ENCODE measurements at regions not wholly inside any gene's neighbourhood (a gene's known extent, or its start where the extent isn't known, plus 50 kb on each side); places are given as distances from the start of the nearest gene placed in this dataset.

DNA sequence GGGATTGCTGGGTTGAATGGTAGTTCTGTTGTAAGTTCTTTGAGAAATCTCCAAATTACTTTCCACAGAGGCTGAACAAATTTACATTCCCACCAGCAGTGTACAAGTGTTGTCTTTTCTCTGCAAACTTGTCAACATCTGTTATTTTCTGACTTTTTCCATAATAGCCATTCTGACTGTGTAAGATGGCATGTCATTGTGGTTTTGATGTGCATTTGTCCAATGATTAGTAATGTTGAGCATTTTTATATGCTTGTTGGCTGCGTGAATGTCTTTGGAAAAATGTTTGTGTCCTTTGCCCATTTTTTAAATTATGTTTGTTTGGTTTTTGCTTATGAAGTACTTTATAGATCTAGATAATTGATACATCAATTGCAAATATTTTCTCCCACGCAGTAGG is 1025.0 kb downstream of the JRKL start:
- WGBS (ENCODE audit: insufficient coverage): no CpG with 5 or more reads among the region's 2 CpGs
- POLR2A ChIA-PET: no interaction called here

DNA sequence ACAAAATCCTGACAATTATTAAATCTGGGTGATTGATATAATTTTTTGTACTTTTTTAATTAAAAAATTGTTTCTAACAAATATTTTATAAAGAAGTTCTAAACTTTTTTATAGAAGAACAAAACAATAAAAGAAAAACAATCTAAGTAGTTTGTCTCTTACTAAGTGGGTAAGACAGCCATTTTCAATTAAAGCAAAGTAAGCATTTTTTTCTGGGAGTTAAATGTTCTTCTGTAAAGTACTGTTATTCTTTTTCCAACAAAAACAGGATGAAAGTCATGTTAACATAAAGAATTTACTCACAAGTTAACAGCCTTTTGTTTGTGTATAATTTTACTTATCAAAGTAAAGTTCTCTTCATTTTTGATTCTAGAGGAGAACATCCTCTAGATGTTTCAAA is 1029.9 kb downstream of the JRKL start:
- Histone ChIP-seq H3K27ac (ENCODE audit: insufficient read depth in 1 of 2, low read depth in 1 of 2, low read length in 2 of 2, poor library complexity in 1 of 2, severe bottlenecking in 2 of 2) (no peak overlapping the region), H3K27me3 (replicated peaks in 2 of 5; ENCODE audit: control insufficient read depth in 4 of 5, insufficient read depth in 5 of 5, low read length in 4 of 5) (no peaks in the 10 kb centered on the region), H3K4me3 (ENCODE audit: control insufficient read depth in 1 of 7, extremely low read depth in 1 of 7, insufficient read depth in 4 of 7, low read depth in 2 of 7, low read length in 6 of 7) (no peak overlapping the region), H3K4me1 (ENCODE audit: control extremely low read depth in 1 of 4, control insufficient read depth in 4 of 4, insufficient read depth in 4 of 4, low read length in 3 of 4) (no peaks in the 10 kb centered on the region), H3K9me3 (ENCODE audit: control extremely low read depth in 1 of 5, control insufficient read depth in 4 of 5, insufficient read depth in 2 of 5, low read depth in 1 of 5, low read length in 4 of 5) (no peaks in the 10 kb centered on the region), H3K36me3 (ENCODE audit: control insufficient read depth in 4 of 4, insufficient read depth in 4 of 4, low read length in 3 of 4) (no peaks in the 10 kb centered on the region)
- POLR2A ChIA-PET: no interaction called here
- DNase-seq: no peak
- CTCF ChIA-PET: no interaction called here

More for the DNA sequence above, 1025.0 kb downstream of the JRKL start:
- Histone ChIP-seq H3K9me3 (ENCODE audit: control extremely low read depth in 1 of 5, control insufficient read depth in 4 of 5, insufficient read depth in 2 of 5, low read depth in 1 of 5, low read length in 4 of 5) (peaks cover 0 to 3% (median 2%) of the 10 kb centered on the region in 5 experiments), H3K4me3 (ENCODE audit: control insufficient read depth in 1 of 7, extremely low read depth in 1 of 7, insufficient read depth in 4 of 7, low read depth in 2 of 7, low read length in 6 of 7) (no peak overlapping the region), H3K27ac (ENCODE audit: insufficient read depth in 1 of 2, low read depth in 1 of 2, low read length in 2 of 2, poor library complexity in 1 of 2, severe bottlenecking in 2 of 2) (no peak overlapping the region), H3K4me1 (ENCODE audit: control extremely low read depth in 1 of 4, control insufficient read depth in 4 of 4, insufficient read depth in 4 of 4, low read length in 3 of 4) (no peaks in the 10 kb centered on the region), H3K36me3 (ENCODE audit: control insufficient read depth in 4 of 4, insufficient read depth in 4 of 4, low read length in 3 of 4) (no peaks in the 10 kb centered on the region), H3K27me3 (replicated peaks in 2 of 5; ENCODE audit: control insufficient read depth in 4 of 5, insufficient read depth in 5 of 5, low read length in 4 of 5) (no peaks in the 10 kb centered on the region)
- CTCF ChIA-PET: no interaction called here
- no peak for DNase-seq

DNA sequence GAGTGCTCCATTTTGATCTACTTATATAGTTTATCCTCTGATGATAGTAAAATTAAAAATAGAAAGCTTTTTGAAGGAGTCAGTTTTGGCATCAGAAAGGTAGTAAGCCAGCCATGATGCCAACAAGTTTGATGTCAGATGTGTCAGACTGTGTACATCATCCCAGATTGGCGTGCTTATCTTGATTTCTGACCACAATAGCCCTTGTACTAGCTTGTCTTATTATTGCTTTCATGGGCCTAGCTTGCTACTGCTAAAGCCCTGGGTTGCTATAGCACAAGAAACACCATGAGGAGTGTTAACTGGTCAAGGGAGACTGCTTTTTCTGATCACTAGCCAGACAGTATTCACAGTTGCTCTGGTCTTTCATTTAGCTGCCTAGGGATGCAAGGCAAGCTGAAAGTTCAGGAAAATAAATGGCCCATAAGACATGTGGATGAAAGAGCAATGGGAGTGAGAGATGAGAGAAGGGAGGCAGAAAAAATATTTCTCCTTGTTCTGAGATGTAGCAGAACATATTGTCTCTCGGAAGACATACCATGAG is 1038.5 kb downstream of the JRKL start:
- no peak overlapping the region for H3K27ac ChIP-seq (ENCODE audit: insufficient read depth in 1 of 2, low read depth in 1 of 2, low read length in 2 of 2, poor library complexity in 1 of 2, severe bottlenecking in 2 of 2)
- H3K4me3 ChIP-seq (ENCODE audit: control insufficient read depth in 1 of 7, extremely low read depth in 1 of 7, insufficient read depth in 4 of 7, low read depth in 2 of 7, low read length in 6 of 7): no peak overlapping the region
- no peaks in the 10 kb centered on the region for H3K27me3 ChIP-seq (replicated peaks in 2 of 5; ENCODE audit: control insufficient read depth in 4 of 5, insufficient read depth in 5 of 5, low read length in 4 of 5)
- ChIA-PET POLR2A (no interaction called here), CTCF (no interaction called here)
- no peak for DNase-seq
- H3K36me3 ChIP-seq (ENCODE audit: control insufficient read depth in 4 of 4, insufficient read depth in 4 of 4, low read length in 3 of 4): no peaks in the 10 kb centered on the region
- H3K4me1 ChIP-seq (ENCODE audit: control extremely low read depth in 1 of 4, control insufficient read depth in 4 of 4, insufficient read depth in 4 of 4, low read length in 3 of 4): no peaks in the 10 kb centered on the region
- H3K9me3 ChIP-seq (ENCODE audit: control extremely low read depth in 1 of 5, control insufficient read depth in 4 of 5, insufficient read depth in 2 of 5, low read depth in 1 of 5, low read length in 4 of 5): no peaks in the 10 kb centered on the region
- 100% methylated on average over 2 of the region's 2 CpGs for WGBS (ENCODE audit: insufficient coverage)

DNA sequence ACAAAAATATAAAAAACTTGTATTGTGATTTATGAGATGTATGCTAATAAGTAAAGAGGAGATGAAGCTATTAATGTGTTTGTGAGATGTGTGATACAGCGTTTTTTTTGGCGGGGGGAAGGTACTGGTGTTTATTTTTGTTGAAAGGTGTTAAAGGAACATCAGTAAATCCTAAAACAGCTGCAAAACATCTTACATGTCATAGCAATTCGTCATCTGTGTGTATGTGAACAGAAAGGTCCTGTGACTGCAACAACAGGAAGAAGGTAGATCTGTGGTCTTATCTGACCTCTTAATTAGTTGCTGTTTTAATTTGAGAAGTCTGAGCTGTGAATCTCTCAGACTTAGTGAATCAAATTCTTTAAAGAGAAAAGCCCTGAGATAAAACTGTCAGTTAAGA is 1041.1 kb downstream of the JRKL start:
- no peaks in the 10 kb centered on the region for H3K9me3 ChIP-seq (ENCODE audit: control extremely low read depth in 1 of 5, control insufficient read depth in 4 of 5, insufficient read depth in 2 of 5, low read depth in 1 of 5, low read length in 4 of 5)
- ChIA-PET CTCF (no interaction called here), POLR2A (no interaction called here)
- H3K4me3 ChIP-seq (ENCODE audit: control insufficient read depth in 1 of 7, extremely low read depth in 1 of 7, insufficient read depth in 4 of 7, low read depth in 2 of 7, low read length in 6 of 7): no peak overlapping the region
- no peaks in the 10 kb centered on the region for H3K36me3 ChIP-seq (ENCODE audit: control insufficient read depth in 4 of 4, insufficient read depth in 4 of 4, low read length in 3 of 4)
- no peak for DNase-seq
- H3K27ac ChIP-seq (ENCODE audit: insufficient read depth in 1 of 2, low read depth in 1 of 2, low read length in 2 of 2, poor library complexity in 1 of 2, severe bottlenecking in 2 of 2): no peak overlapping the region
- H3K27me3 ChIP-seq (replicated peaks in 2 of 5; ENCODE audit: control insufficient read depth in 4 of 5, insufficient read depth in 5 of 5, low read length in 4 of 5): no peaks in the 10 kb centered on the region
- no peaks in the 10 kb centered on the region for H3K4me1 ChIP-seq (ENCODE audit: control extremely low read depth in 1 of 4, control insufficient read depth in 4 of 4, insufficient read depth in 4 of 4, low read length in 3 of 4)
- no CpG with 5 or more reads among the region's 3 CpGs for WGBS (ENCODE audit: insufficient coverage)

DNA sequence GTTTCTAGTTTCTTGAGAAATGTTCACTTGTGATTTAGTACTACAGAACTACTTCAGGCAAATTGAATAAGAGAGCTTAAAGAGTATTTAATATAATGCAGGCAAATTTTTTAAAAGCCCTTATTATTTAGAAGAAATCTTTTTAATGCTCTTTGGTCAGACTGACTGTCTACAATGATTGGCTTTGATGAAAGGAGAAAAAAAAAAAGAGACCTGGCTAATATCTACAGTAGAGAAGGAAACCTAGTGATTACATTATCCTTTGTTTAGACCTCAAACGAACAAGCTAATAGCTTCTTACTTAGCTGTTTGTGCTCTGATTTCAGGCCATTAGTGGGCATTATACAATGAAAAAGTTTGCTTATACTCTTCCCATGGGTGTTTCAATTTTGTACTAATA is 1043.1 kb downstream of the JRKL start:
- Histone ChIP-seq H3K27ac (ENCODE audit: insufficient read depth in 1 of 2, low read depth in 1 of 2, low read length in 2 of 2, poor library complexity in 1 of 2, severe bottlenecking in 2 of 2) (no peak overlapping the region), H3K4me1 (ENCODE audit: control extremely low read depth in 1 of 4, control insufficient read depth in 4 of 4, insufficient read depth in 4 of 4, low read length in 3 of 4) (no peaks in the 10 kb centered on the region), H3K27me3 (replicated peaks in 2 of 5; ENCODE audit: control insufficient read depth in 4 of 5, insufficient read depth in 5 of 5, low read length in 4 of 5) (no peaks in the 10 kb centered on the region), H3K36me3 (ENCODE audit: control insufficient read depth in 4 of 4, insufficient read depth in 4 of 4, low read length in 3 of 4) (no peaks in the 10 kb centered on the region), H3K4me3 (ENCODE audit: control insufficient read depth in 1 of 7, extremely low read depth in 1 of 7, insufficient read depth in 4 of 7, low read depth in 2 of 7, low read length in 6 of 7) (no peak overlapping the region), H3K9me3 (ENCODE audit: control extremely low read depth in 1 of 5, control insufficient read depth in 4 of 5, insufficient read depth in 2 of 5, low read depth in 1 of 5, low read length in 4 of 5) (no peaks in the 10 kb centered on the region)
- ChIA-PET POLR2A (interaction anchor here (0.5 kb wide), 1 partner anchor 1145 kb away, joined by 4 read pairs; no protein-coding TSS in a partner anchor), CTCF (no interaction called here)
- no peak for DNase-seq
- 86% methylated on average over 1 of the region's 1 CpG for WGBS (ENCODE audit: insufficient coverage)

DNA sequence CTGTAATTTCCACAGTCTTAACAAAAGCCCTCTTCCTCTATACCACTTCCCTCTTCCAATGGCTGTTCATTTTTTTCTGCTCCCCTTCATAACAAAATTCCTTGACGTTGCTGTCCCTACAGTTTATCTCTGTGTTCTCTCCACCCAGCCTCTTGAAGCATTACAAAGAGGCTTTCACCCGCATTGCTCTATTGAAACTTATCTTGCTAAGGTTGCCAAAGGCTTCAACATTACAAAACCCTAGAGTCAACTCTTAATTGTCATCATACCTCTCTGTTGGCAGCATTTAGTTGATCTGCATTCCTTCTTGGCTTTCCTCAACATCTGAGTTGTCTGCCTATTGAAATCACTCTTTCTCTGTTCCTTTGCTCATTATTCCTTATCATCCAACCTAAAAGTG is 1055.7 kb downstream of the JRKL start:
- Histone ChIP-seq H3K9me3 (ENCODE audit: control extremely low read depth in 1 of 5, control insufficient read depth in 4 of 5, insufficient read depth in 2 of 5, low read depth in 1 of 5, low read length in 4 of 5) (no peaks in the 10 kb centered on the region), H3K4me3 (ENCODE audit: control insufficient read depth in 1 of 7, extremely low read depth in 1 of 7, insufficient read depth in 4 of 7, low read depth in 2 of 7, low read length in 6 of 7) (no peak overlapping the region), H3K36me3 (ENCODE audit: control insufficient read depth in 4 of 4, insufficient read depth in 4 of 4, low read length in 3 of 4) (no peaks in the 10 kb centered on the region), H3K27ac (ENCODE audit: insufficient read depth in 1 of 2, low read depth in 1 of 2, low read length in 2 of 2, poor library complexity in 1 of 2, severe bottlenecking in 2 of 2) (no peak overlapping the region), H3K4me1 (ENCODE audit: control extremely low read depth in 1 of 4, control insufficient read depth in 4 of 4, insufficient read depth in 4 of 4, low read length in 3 of 4) (no peaks in the 10 kb centered on the region), H3K27me3 (replicated peaks in 2 of 5; ENCODE audit: control insufficient read depth in 4 of 5, insufficient read depth in 5 of 5, low read length in 4 of 5) (no peaks in the 10 kb centered on the region)
- CTCF ChIA-PET: no interaction called here
- 50% methylated on average over 2 of the region's 2 CpGs for WGBS (ENCODE audit: insufficient coverage)
- DNase-seq: no peak
- POLR2A ChIA-PET: no interaction called here

DNA sequence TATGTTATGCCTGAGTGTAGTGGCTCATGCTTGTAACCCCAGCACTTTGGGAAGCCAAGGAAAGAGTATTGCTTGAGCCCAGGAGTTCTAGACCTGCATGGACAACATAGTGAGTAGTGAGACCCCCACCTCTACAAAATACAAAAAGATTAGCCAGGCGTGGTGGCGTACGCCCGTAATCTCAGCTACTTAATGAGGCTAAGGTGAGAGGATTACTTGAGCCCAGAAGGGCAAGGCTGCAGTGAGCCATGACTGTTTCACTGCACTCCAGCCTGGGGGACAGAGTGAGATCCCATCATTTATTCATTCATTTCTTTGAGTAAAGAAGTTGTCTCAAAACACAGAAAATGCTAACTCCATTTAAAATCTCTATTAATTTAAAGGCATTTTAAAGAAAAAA is 1061.6 kb downstream of the JRKL start:
- no peaks in the 10 kb centered on the region for H3K27me3 ChIP-seq (replicated peaks in 2 of 5; ENCODE audit: control insufficient read depth in 4 of 5, insufficient read depth in 5 of 5, low read length in 4 of 5)
- DNase-seq: no peak
- no peak overlapping the region for H3K4me3 ChIP-seq (ENCODE audit: control insufficient read depth in 1 of 7, extremely low read depth in 1 of 7, insufficient read depth in 4 of 7, low read depth in 2 of 7, low read length in 6 of 7)
- no peaks in the 10 kb centered on the region for H3K9me3 ChIP-seq (ENCODE audit: control extremely low read depth in 1 of 5, control insufficient read depth in 4 of 5, insufficient read depth in 2 of 5, low read depth in 1 of 5, low read length in 4 of 5)
- H3K4me1 ChIP-seq (ENCODE audit: control extremely low read depth in 1 of 4, control insufficient read depth in 4 of 4, insufficient read depth in 4 of 4, low read length in 3 of 4): no peaks in the 10 kb centered on the region
- CTCF ChIA-PET: no interaction called here
- 98% methylated on average over 4 of the region's 4 CpGs for WGBS (ENCODE audit: insufficient coverage)
- no peak overlapping the region for H3K27ac ChIP-seq (ENCODE audit: insufficient read depth in 1 of 2, low read depth in 1 of 2, low read length in 2 of 2, poor library complexity in 1 of 2, severe bottlenecking in 2 of 2)
- H3K36me3 ChIP-seq (ENCODE audit: control insufficient read depth in 4 of 4, insufficient read depth in 4 of 4, low read length in 3 of 4): no peaks in the 10 kb centered on the region
- POLR2A ChIA-PET: no interaction called here

All from common myeloid progenitor, CD34-positive (primary cell).